ENCODE measurements at regions not wholly inside any gene's neighbourhood (a gene's known extent, or its start where the extent isn't known, plus 50 kb on each side); places are given as distances from the start of the nearest gene placed in this dataset.

DNA sequence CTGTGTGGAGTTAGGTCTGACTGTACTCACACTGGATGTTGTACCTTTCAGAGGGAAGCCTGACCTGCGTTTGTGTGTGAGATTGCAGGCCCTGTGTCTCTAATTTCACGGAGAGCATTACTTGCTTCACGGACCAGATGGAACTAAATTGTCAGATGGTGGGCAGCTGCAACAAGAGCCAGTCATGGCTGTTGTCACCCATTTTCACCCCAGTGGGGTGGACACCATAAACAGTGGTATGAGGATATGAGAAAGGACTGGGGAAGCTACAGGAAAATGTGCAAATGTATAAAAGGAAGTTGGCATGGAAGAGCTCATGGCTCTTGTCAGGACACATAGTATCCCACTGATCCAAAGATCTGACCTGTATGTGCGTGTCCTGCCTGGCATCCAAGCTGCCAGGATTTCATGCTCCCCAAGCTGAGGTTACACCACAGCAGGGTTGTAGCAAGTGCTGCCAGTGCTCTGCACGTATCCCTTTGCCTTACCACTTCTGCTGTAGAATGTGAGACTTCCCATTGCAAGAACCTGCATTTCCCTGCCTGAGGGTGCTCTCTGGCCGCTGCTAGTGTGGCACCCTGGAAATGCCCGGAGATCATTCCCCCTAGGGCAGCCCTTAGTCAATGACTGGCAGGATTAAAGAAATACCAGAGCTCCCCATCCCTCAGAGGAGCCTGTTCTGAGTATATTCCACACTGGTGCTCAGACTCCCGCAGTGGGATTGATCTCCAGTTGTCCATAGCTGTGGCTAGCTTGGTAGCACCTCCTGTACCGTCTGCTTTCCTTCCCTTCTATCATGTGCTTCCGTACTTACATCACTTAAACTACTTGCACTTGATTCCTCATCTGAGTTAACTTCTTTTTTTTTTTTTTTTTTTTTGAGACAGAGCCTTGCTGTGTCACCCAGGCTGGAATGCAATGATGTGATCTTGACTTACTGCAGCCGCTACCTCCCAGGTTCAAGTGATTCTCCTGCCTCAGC lies 70.4 kb upstream of the TANC2 start:
- Mint-ChIP-seq H3K36me3 (ENCODE audit: low read depth) (no peaks in the 10 kb centered on the region), H3K27me3 (ENCODE audit: low read depth) (no peaks in the 10 kb centered on the region), H3K4me3 (no peak overlapping the region), H3K9me3 (no peaks in the 10 kb centered on the region), H3K4me1 (ENCODE audit: low read depth) (peaks cover 9% of the 10 kb centered on the region), H3K27ac (no peak overlapping the region)
- DNase-seq, result no peak
- intact Hi-C loops (cut with micrococcal nuclease), result no loop called here
- CTCF ChIA-PET, result interaction anchor here (0.6 kb wide), 1 partner anchor 28 kb away, joined by 3 read pairs; no protein-coding TSS in a partner anchor

DNA sequence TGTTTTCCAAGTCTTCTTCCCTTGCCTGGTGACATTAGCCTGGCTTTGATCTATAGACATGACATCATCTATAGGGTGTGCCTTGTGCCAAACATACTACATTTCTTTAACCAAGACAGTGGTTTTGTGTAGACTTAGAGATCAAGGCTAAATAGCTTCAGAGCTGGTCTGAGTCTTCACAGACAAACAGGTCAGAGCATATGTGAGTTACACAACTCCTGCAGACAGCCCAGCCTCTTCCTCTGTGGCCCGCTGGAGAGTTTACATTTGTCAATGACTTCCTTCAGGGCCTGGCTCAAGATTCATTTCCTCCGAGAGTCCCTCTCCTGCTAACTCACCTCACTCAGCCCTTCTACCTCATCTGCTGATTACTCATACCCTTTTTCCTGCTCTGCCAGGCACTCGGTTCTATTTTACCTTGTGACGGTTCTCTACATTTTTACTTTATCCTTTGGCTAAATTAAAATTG lies 73.1 kb upstream of the TANC2 start:
- Mint-ChIP-seq H3K4me1 (ENCODE audit: low read depth) (peaks cover 9% of the 10 kb centered on the region), H3K4me3 (no peak overlapping the region), H3K27me3 (ENCODE audit: low read depth) (peaks cover 3% of the 10 kb centered on the region), H3K27ac (peak overlapping the region; percentile 12), H3K9me3 (peaks cover 3% of the 10 kb centered on the region), H3K36me3 (ENCODE audit: low read depth) (no peaks in the 10 kb centered on the region)
- DNase-seq, result peak; percentile 64
- intact Hi-C loops (cut with micrococcal nuclease), result loop anchor here (1.0 to 5.0 kb wide), 2 partner anchors 74 to 168 kb away; partner anchors contain the start of gene TANC2
- CTCF ChIA-PET, result no interaction called here

GRCh38 chr17:62892061-62892675 lies 73.9 kb upstream of the TANC2 start:
- Mint-ChIP-seq H3K4me1 (ENCODE audit: low read depth) (peaks cover 9% of the 10 kb centered on the region), H3K9me3 (peaks cover 3% of the 10 kb centered on the region), H3K27ac (peak overlapping the region; percentile 12), H3K4me3 (no peak overlapping the region), H3K36me3 (ENCODE audit: low read depth) (no peaks in the 10 kb centered on the region), H3K27me3 (ENCODE audit: low read depth) (peaks cover 6% of the 10 kb centered on the region)
- intact Hi-C loops (cut with micrococcal nuclease), result loop anchor here (5.0 kb wide), 1 partner anchor 75 kb away; the partner anchor contains the start of gene TANC2
- no peak for DNase-seq
- CTCF ChIA-PET, result no interaction called here

DNA sequence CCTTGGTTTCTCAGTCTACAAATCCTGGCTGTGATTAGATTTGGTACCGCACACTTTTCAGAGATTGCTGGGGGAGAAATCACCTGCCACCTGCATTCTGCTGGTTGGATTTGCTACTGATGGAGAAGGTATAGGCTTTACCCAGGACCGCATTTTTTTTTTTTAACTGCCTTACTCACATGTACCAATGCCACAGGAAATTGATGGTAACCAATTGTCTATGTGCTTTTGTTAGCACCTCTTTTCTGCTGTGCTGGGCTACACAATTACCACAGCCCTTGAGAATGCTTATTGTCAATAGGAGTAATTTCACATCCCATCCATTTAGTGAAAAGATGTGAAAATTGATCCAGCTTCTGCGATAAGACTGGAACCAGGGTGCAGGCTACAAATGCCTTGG lies 74.4 kb upstream of the TANC2 start:
- CTCF ChIA-PET, result no interaction called here
- intact Hi-C loops (cut with micrococcal nuclease), result loop anchor here (5.0 kb wide), 1 partner anchor 76 kb away; the partner anchor contains the start of gene TANC2

GRCh38 chr17:62888765-62889164 lies 77.3 kb upstream of the TANC2 start:
- intact Hi-C loops (cut with micrococcal nuclease), result no loop called here
- Mint-ChIP-seq H3K27me3 (ENCODE audit: low read depth) (peaks cover 8% of the 10 kb centered on the region), H3K4me3 (no peak overlapping the region), H3K36me3 (ENCODE audit: low read depth) (no peaks in the 10 kb centered on the region), H3K27ac (no peak overlapping the region), H3K4me1 (ENCODE audit: low read depth) (peaks cover 9% of the 10 kb centered on the region), H3K9me3 (peaks cover 3% of the 10 kb centered on the region)
- no peak for DNase-seq
- CTCF ChIA-PET, result no interaction called here

More for the DNA sequence above, 74.4 kb upstream of the TANC2 start:
- DNase-seq, result no peak
- Mint-ChIP-seq H3K4me3 (no peak overlapping the region), H3K4me1 (ENCODE audit: low read depth) (peaks cover 9% of the 10 kb centered on the region), H3K27ac (no peak overlapping the region), H3K36me3 (ENCODE audit: low read depth) (no peaks in the 10 kb centered on the region), H3K9me3 (peaks cover 3% of the 10 kb centered on the region), H3K27me3 (ENCODE audit: low read depth) (peaks cover 6% of the 10 kb centered on the region)

DNA sequence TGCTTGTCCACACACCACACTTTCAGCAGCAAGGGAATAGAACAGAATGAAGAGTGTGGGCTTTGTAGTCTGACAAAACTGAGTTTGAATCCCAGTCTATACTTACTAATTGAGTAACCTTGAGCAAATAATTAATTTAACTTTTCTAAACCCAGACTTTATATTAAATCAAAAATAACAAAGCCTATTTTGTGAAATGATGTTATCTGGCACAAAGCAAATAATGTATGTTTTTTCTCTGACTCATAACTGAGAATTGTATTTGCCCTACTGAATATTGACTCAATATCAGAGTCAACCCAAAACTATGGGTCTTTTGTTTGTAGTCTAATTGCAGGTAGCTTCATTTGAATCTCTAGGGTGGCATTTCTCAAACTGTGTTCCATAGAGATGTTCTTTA lies 77.9 kb upstream of the TANC2 start:
- Mint-ChIP-seq H3K4me1 (ENCODE audit: low read depth) (peaks cover 9% of the 10 kb centered on the region), H3K36me3 (ENCODE audit: low read depth) (no peaks in the 10 kb centered on the region), H3K27ac (no peak overlapping the region), H3K9me3 (peaks cover 3% of the 10 kb centered on the region), H3K4me3 (no peak overlapping the region), H3K27me3 (ENCODE audit: low read depth) (peaks cover 10% of the 10 kb centered on the region)
- intact Hi-C loops (cut with micrococcal nuclease), result no loop called here
- CTCF ChIA-PET, result no interaction called here
- DNase-seq, result no peak

GRCh38 chr17:62887437-62887836 lies 78.6 kb upstream of the TANC2 start:
- Mint-ChIP-seq H3K4me1 (ENCODE audit: low read depth) (peaks cover 6% of the 10 kb centered on the region), H3K36me3 (ENCODE audit: low read depth) (no peaks in the 10 kb centered on the region), H3K4me3 (no peak overlapping the region), H3K27ac (no peak overlapping the region), H3K9me3 (peaks cover 3% of the 10 kb centered on the region), H3K27me3 (ENCODE audit: low read depth) (peaks cover 10% of the 10 kb centered on the region)
- no peak for DNase-seq
- intact Hi-C loops (cut with micrococcal nuclease), result no loop called here
- CTCF ChIA-PET, result no interaction called here

DNA sequence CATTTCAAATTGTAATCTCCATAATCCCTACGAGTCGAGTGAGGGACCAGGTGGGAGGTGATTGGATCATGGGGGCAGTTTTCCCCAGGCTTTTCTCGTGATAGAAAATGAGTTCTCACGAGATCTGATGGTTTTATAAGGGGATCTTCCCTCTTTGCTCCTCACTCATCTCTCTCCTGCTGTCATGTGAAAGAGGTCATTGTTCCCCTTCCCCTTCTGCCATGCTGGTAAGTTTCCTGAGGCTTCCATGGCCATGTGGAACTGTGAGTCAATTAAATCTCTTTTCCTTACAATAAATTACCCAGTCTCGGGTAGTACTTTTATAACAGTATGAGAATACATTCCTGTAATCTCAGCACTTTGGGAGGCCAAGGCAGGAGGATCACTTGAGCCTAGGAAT lies 76.7 kb upstream of the MARCHF10 start:
- H3K36me3 Mint-ChIP-seq (ENCODE audit: low read depth), result no peaks in the 10 kb centered on the region
- no peak overlapping the region for H3K27ac Mint-ChIP-seq
- H3K4me3 Mint-ChIP-seq, result no peak overlapping the region
- intact Hi-C loops (cut with micrococcal nuclease), result no loop called here
- peaks cover 12% of the 10 kb centered on the region for H3K27me3 Mint-ChIP-seq (ENCODE audit: low read depth)
- CTCF ChIA-PET, result no interaction called here
- H3K9me3 Mint-ChIP-seq, result peaks cover 3% of the 10 kb centered on the region
- peaks cover 7% of the 10 kb centered on the region for H3K4me1 Mint-ChIP-seq (ENCODE audit: low read depth)
- DNase-seq, result no peak

- no peak for DNase-seq
- Mint-ChIP-seq H3K4me3 (no peak overlapping the region), H3K27me3 (ENCODE audit: low read depth) (peaks cover 11% of the 10 kb centered on the region), H3K4me1 (ENCODE audit: low read depth) (peaks cover 7% of the 10 kb centered on the region), H3K36me3 (ENCODE audit: low read depth) (no peaks in the 10 kb centered on the region), H3K27ac (no peak overlapping the region), H3K9me3 (no peaks in the 10 kb centered on the region)
- intact Hi-C loops (cut with micrococcal nuclease), result no loop called here
- CTCF ChIA-PET, result interaction anchor here (0.6 kb wide), 1 partner anchor 198 kb away, joined by 3 read pairs; no protein-coding TSS in a partner anchor
Measured at GRCh38 chr17:62882878-62883277, 74.8 kb upstream of the MARCHF10 start.

DNA sequence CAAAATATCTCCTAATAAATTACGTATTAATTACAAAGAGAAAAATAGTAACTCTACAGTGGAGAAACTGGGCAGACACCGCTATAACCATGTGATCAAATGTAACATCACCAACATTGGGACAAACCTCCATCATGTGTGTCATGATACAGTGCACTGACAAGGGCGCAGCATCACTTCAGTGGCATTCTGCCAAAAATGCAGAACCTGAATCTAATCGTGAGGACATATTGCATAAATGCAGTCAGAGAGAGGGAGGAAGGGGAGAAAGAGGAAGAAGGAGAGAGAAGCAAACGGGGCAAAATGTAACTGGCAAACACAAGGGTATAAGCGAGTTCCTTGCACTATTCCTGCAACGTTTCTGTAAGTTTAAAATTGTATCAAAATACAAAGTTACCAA lies 74.2 kb upstream of the MARCHF10 start:
- CTCF ChIA-PET, result no interaction called here
- intact Hi-C loops (cut with micrococcal nuclease), result no loop called here
- H3K9me3 Mint-ChIP-seq, result no peaks in the 10 kb centered on the region
- no peaks in the 10 kb centered on the region for H3K36me3 Mint-ChIP-seq (ENCODE audit: low read depth)
- no peak overlapping the region for H3K4me3 Mint-ChIP-seq
- H3K4me1 Mint-ChIP-seq (ENCODE audit: low read depth), result peaks cover 7% of the 10 kb centered on the region
- DNase-seq, result no peak
- H3K27me3 Mint-ChIP-seq (ENCODE audit: low read depth), result peaks cover 8% of the 10 kb centered on the region
- H3K27ac Mint-ChIP-seq, result no peak overlapping the region

DNA sequence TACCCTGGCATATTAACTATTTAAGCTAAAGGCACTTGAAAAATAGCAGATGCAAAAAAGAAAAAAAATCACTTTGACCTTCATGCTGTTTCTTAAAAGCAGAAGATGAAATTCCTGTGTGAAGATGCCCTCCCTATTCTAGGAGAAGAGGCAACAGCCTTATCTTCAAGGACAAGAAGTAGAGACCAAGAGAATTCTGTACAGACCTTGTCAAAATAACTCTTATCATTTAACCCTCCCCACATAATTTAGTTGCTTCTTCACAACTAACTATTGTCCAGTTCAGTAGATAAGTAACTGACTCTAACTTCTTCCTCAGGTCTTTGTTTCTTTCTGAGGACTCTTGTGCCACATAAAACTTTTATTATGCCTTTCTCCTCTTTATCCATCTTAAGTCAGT lies 72.0 kb upstream of the MARCHF10 start:
- no peak overlapping the region for H3K27ac Mint-ChIP-seq
- H3K4me3 Mint-ChIP-seq, result no peak overlapping the region
- intact Hi-C loops (cut with micrococcal nuclease), result no loop called here
- no peaks in the 10 kb centered on the region for H3K36me3 Mint-ChIP-seq (ENCODE audit: low read depth)
- no peak for DNase-seq
- peaks cover 8% of the 10 kb centered on the region for H3K27me3 Mint-ChIP-seq (ENCODE audit: low read depth)
- peaks cover 7% of the 10 kb centered on the region for H3K4me1 Mint-ChIP-seq (ENCODE audit: low read depth)
- H3K9me3 Mint-ChIP-seq, result no peaks in the 10 kb centered on the region
- CTCF ChIA-PET, result no interaction called here

DNA sequence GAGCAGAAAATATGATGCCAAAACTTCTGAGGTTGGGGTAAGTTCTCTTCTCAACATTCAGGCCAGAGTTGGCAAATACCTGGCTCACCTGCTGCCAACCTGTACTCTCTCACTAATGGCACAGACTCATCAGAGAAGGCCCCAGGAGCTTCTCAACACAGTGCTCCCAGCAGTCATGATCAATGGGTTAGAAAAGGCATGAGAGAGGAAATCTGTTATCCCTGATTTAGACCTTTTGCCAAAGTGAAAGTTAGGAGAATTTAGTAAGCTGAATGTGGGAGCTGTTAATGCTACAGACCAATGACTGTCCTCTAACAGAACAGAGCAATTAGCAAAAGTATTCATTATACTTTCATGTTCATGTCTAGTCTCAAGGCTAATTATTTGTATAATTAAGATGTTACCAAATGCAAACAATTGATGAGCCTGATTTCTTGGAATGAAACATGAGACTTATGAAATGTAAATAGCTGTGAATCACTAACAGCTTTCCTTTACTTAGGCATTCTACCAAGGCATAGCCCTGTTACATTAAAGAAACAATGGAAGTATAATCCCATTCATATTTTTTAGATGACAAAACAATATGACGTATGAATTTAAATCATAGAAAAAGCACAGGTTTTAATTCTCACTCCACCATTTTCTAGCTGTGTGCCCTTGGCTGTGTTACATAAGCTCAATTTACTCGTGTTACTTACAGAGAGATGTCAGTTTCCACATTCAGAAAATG lies 68.7 kb upstream of the MARCHF10 start:
- no peak overlapping the region for H3K27ac Mint-ChIP-seq
- CTCF ChIA-PET, result interaction anchor here (0.6 kb wide), 1 partner anchor 10 kb away, joined by 3 read pairs; no protein-coding TSS in a partner anchor
- DNase-seq, result no peak
- H3K36me3 Mint-ChIP-seq (ENCODE audit: low read depth), result no peaks in the 10 kb centered on the region
- peaks cover 2% of the 10 kb centered on the region for H3K27me3 Mint-ChIP-seq (ENCODE audit: low read depth)
- intact Hi-C loops (cut with micrococcal nuclease), result no loop called here
- no peaks in the 10 kb centered on the region for H3K4me1 Mint-ChIP-seq (ENCODE audit: low read depth)
- H3K9me3 Mint-ChIP-seq, result no peaks in the 10 kb centered on the region
- H3K4me3 Mint-ChIP-seq, result no peak overlapping the region

All from activated naive CD4-positive, alpha-beta T cell treated with anti-CD3 and anti-CD28 coated beads for 36 hours (primary cell).